Amygdala (tissue), 56 donors: ENCODE measurements at regions not wholly inside any gene's neighbourhood (a gene's known extent, or its start where the extent isn't known, plus 50 kb on each side); places are given as distances from the start of the nearest gene placed in this dataset.

Experiments
- DNase-seq, 56 donors: peaks; one replicate each; lab custom pipeline; 2025; lab: John Stamatoyannopoulos, UW

DNA sequence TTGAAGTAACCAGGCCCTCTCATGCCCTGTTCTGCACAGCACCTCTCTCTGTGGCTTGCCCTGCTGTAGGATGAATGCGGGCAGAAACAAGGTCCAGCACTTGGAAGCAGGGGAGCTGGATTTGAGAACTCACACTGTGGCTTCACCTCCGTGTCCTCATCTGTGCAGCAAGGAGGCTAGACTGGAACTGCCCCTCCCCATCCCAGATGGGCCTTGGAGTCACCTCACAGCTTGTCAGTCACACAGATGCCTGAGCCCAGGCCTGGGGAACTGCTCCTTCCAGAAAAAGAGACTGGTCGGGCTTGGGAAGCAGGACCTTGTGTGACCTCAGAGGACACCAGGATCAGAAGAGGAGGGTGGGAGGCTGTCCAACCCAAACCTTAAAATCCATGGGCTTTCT is 180.8 kb downstream of the CCT6B start:
- no peak for DNase-seq

DNA sequence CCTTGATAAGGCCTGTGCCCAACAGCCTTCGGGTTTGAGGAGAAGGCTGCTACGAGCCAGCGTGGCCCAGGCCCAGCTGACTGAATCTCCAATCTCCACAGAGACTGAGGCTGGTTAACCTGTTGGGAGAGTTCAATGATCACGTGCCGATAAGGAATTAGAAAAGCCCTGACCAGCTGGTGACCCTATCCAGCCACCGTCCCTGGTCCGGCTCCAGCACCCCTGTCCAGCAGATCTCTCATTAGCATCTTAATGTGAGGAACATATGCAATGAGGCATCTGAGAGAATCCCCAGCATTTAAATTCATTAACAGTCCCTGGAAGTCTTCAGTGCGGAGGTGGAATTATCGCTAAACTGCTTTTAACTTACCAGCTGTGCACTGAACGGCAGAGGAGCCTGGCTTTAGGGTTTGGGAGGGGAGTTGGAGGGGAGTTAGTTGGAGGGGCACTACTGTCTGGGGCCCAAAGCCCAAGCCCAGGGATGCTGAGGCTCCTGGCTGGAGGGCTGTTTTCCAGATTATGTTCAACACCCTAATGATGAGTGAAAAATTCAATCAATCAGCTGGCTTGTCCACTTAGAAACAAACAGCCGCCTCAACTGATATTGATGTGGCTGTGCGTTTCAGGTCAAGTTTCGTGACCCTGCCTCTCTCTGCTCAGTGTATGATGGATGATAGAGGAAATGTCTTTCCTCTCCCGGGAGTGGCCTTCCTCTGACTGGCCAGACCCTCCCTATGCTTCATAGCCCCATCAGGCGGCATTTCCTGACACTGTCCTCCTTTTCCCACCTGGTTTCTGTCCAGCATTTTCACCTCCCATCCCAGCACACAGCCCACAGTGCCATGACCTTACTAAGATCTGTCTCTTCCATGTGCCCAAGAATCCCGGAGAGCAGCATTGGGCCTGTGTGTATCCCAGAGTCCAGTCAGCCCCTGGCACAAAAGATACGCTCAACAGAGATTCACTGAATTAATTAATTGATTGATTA is 184.5 kb downstream of the CCT6B start:
- no peak for DNase-seq

DNA sequence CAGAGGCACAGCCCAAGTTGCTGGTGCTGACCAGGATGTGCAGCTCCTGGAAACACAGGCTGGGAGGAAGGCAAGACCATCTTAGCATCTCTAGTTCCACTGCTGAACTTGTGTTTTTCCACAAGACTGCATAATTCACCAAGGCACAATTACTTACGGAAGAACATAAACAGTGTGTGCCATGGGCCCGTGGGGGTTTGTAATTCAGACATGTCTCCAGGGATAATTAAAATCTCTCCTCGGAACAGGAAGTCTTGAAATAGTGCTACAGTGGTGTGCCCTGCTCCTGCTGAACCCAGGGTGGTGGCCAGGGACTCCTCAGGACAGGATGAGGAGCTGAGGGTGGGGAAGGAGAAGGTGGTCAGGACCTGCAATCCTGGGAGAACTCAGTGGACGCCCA is 188.2 kb downstream of the CCT6B start:
- no peak for DNase-seq

GRCh38 chr17:34771891-34772290 is 189.4 kb downstream of the CCT6B start:
- no peak for DNase-seq

GRCh38 chr17:34770586-34770985 is 190.7 kb downstream of the CCT6B start:
- no peak for DNase-seq

DNA sequence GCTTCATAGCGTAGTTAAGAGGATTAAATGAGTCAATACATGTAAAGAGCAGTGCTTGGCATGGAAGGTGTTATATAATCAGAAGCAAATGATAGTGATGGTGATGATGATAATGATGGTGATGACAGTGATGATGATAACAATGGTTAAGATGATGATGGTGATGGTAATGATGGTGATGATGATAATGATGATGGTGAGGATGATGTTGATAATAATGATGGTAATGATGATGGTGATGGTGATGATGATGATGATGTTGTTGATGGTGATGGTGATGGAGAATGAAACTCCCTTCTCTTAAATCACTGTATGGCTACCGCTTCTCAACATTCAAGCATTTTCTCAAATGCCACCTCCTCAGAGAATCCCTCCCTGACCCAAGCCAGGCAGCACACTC is 190.5 kb downstream of the TMEM132E start:
- DNase-seq = no peak

DNA sequence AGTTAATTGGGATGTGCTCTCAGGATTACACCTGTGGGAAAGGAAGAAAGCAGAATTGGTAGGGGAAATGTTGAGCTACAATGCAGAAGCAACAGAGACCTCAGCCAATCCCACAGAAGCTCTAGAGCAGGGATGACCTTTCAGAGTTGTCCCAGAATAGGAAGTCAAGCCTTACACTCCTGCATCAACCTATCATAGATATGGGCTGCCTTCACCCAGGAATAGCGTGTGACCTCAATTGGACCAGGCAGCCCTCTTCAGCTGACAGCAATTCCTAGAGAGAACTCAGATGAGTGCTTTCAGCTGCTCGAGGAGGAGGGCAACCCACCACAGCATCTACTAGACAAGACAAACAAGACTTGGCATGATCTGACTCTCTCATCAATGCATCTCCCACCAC is 189.7 kb downstream of the TMEM132E start:
- no peak for DNase-seq

- DNase-seq = no peak
Observed at GRCh38 chr17:34765291-34765690, 185.9 kb downstream of the TMEM132E start.

- DNase-seq = no peak
Observed at GRCh38 chr17:34764716-34765115, 185.3 kb downstream of the TMEM132E start.

- DNase-seq = no peak
Observed at GRCh38 chr17:34763728-34764665, 184.6 kb downstream of the TMEM132E start.

GRCh38 chr17:34762078-34762477 is 182.7 kb downstream of the TMEM132E start:
- DNase-seq = peak in 2 of 56 donors; percentile 5 to 12

- DNase-seq = no peak
Observed at GRCh38 chr17:34761646-34762045, 182.3 kb downstream of the TMEM132E start.

GRCh38 chr17:34760931-34761495 is 181.6 kb downstream of the TMEM132E start:
- DNase-seq = peak in 4 of 56 donors; percentile 3 to 25 (median 10)

DNA sequence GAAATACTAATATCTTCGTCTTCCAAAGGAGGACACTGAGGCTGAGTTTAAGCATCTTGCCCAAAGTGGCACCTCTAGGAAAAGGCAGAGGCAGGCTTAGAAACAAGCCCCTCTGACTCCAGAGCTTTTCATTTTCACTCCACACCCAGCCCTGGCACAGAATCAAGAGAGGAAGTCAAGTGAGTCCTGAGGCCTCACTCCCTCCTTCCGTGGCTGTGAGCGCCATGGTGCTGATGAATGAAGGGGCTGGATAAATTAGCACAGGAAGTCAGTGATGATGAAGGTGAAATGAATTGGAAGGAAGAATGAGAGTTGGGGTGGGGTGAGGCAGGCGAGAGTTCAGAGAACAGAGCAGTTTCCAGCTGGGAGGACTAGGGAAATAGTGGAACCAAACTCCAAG is 179.3 kb downstream of the TMEM132E start:
- no peak for DNase-seq

DNA sequence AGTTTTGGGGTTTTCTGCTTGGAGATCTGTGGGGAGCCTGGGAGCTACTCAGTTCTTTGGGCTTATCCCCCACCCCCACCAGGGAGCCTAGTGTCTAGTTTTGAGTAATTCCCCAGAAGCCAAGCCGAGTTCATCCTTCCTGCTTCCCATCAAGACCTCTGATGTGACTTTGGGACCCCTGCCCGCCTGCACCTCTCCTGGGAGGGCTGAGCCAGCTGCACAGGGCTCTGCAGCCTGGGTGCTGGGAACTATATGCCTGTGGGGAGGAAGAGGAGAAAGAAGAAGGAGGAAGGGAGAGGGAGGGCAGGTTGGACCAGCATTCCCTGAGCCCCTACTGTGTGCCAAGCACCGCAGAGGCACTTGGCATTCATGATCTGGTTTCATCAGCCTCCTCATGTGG is 178.9 kb downstream of the TMEM132E start:
- DNase-seq = no peak

GRCh38 chr17:34757611-34758010 is 178.2 kb downstream of the TMEM132E start:
- no peak for DNase-seq

DNA sequence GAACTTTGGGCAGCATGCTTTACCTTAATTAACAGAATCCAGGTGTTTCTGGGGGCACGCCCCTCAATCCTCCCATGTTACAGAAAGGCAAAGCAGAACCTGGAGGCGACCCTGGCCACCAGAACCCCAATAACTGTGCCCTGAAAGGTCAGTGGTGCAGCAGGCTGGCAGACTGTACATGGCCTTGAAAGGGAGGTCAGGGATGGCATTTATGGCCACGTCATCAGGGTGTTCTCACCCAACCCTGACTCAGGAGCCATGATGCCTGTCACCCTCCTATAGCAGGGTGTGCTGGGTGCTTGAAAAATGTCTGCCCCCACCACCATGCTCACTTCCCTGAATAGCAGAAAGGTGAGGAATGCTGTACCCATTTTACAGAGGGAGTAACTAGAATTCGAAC is 177.7 kb downstream of the TMEM132E start:
- DNase-seq = no peak

- peak in 8 of 56 donors; percentile 7 to 31 (median 16) for DNase-seq
Observed at GRCh38 chr17:34756637-34757021, 177.2 kb downstream of the TMEM132E start.

DNA sequence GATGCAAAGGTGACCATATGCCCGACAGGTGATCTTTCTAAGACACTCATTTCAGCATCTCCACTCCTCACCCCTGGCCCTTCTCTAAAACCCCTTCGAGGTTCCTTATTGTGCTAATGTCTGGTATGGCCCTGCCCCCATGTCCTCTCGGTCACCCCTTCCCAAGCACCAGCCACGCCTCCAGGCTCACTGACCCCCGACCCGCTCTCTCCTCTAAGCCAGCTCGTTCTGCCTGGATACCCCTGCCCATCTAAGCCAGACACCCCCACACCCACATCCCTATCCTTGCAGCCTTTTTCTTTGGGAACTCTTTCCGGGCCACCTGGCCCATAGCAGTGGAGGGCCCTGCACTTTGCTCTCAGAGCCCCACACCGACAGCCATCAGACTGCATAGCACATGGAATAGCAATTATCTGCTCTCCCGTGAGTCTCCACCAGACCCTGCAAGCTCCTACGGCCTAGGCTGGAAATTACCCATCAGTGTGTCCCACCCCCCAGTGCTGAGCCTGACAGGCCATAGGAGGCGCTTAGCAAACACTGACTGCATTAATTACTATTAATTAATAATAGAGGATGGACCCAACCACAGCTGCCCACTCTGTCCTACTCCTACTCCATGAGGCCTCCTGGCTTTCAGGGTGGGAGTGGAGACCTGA is 176.7 kb downstream of the TMEM132E start:
- DNase-seq = no peak

DNA sequence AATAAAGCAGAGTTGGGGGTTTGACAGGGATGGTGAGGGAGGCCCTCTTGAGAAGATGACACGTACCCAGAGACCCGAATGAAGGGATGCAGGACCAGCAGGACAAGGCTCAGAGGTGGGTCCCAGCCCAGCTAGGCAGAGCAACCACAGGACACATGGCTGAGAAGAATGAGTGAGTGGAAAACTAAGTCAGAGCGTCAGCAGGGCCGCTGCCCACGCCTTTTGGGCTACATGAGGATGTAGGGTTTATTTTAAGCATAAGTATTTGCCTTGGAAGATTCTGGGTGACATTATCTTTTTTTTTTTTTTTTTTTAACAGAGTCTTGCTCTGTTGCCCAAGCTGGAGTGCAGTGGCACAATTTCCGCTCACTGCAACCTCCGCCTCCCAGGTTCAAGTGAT is 176.0 kb downstream of the TMEM132E start:
- DNase-seq = peak in 14 of 56 donors; percentile 3 to 29 (median 10)
